ENCODE measurements at regions not wholly inside any gene's neighbourhood (a gene's known extent, or its start where the extent isn't known, plus 50 kb on each side); places are given as distances from the start of the nearest gene placed in this dataset.
A peak's percentile ranks its signal among the peaks of the same experiment; 100 is the strongest.
"Not testable (repeated sequence)": the region's sequence is repeated elsewhere in the genome, so short reads cannot be mapped to it uniquely, and the experiment has no call there.

- no peak for DNase-seq (ENCODE audit: low spot score in 2 of 2)
- H3K27me3 ChIP-seq, result peaks cover 5% of the 10 kb centered on the region
- 79% methylated on average over 4 of the region's 4 CpGs for WGBS
These were observed 67.2 kb upstream of the LRPPRC start for GRCh38 chr2:44063033-44063432.

GRCh38 chr2:44064281-44064680 lies 68.5 kb upstream of the LRPPRC start:
- not testable (repeated sequence) for DNase-seq (ENCODE audit: low spot score in 2 of 2); H3K27ac ChIP-seq; H3K27me3 ChIP-seq; H3K4me1 ChIP-seq; H3K36me3 ChIP-seq; H3K9me3 ChIP-seq; H3K4me3 ChIP-seq
- WGBS, result 95% methylated on average over 6 of the region's 6 CpGs

More at GRCh38 chr2:44063033-44063432, 67.2 kb upstream of the LRPPRC start:
- Histone ChIP-seq H3K4me3 (no peak overlapping the region), H3K9me3 (no peaks in the 10 kb centered on the region), H3K36me3 (no peaks in the 10 kb centered on the region), H3K27ac (no peak overlapping the region), H3K4me1 (no peaks in the 10 kb centered on the region)
- no peak for TF ChIP-seq CTCF (IDR thresholded peaks at IDR 0.05)
- no peak for TF ChIP-seq EP300 (IDR thresholded peaks at IDR 0.05)
- no peak for TF ChIP-seq POLR2AphosphoS5 (IDR thresholded peaks at IDR 0.05)

- 97% methylated on average over 18 of the region's 57 CpGs for WGBS
- not testable (repeated sequence) for H3K9me3 ChIP-seq; H3K4me1 ChIP-seq; H3K4me3 ChIP-seq; H3K27ac ChIP-seq; H3K36me3 ChIP-seq; H3K27me3 ChIP-seq; DNase-seq (ENCODE audit: low spot score in 2 of 2)
These were observed 71.4 kb upstream of the LRPPRC start for GRCh38 chr2:44067012-44067790.

GRCh38 chr2:44067791-44068181 lies 72.0 kb upstream of the LRPPRC start:
- H3K27me3 ChIP-seq; H3K9me3 ChIP-seq; H3K27ac ChIP-seq; H3K36me3 ChIP-seq; DNase-seq (ENCODE audit: low spot score in 2 of 2); H3K4me3 ChIP-seq; H3K4me1 ChIP-seq: not testable (repeated sequence)
- WGBS, result 96% methylated on average over 10 of the region's 22 CpGs

GRCh38 chr2:44071454-44072046 lies 75.8 kb upstream of the LRPPRC start:
- no peaks in the 10 kb centered on the region for H3K27me3 ChIP-seq
- no peaks in the 10 kb centered on the region for H3K36me3 ChIP-seq
- H3K4me1 ChIP-seq, result peaks cover 3% of the 10 kb centered on the region
- no peak overlapping the region for H3K27ac ChIP-seq
- H3K4me3 ChIP-seq, result no peak overlapping the region
- H3K9me3 ChIP-seq, result no peaks in the 10 kb centered on the region
- DNase-seq (ENCODE audit: low spot score in 2 of 2), result no peak
- WGBS, result 90% methylated on average over 2 of the region's 2 CpGs
- TF ChIP-seq POLR2A (IDR thresholded peaks at IDR 0.05), result no peak
- no peak for TF ChIP-seq EP300 (IDR thresholded peaks at IDR 0.05)
- TF ChIP-seq POLR2AphosphoS5 (IDR thresholded peaks at IDR 0.05), result no peak
- TF ChIP-seq CTCF (IDR thresholded peaks at IDR 0.05), result no peak

- not testable (repeated sequence) for DNase-seq (ENCODE audit: low spot score in 2 of 2); H3K27ac ChIP-seq; H3K4me1 ChIP-seq; H3K4me3 ChIP-seq; H3K9me3 ChIP-seq; H3K27me3 ChIP-seq; H3K36me3 ChIP-seq
- WGBS, result 93% methylated on average over 3 of the region's 3 CpGs
These were observed 77.9 kb upstream of the LRPPRC start for GRCh38 chr2:44073667-44074066.

- not testable (repeated sequence) for H3K9me3 ChIP-seq; H3K4me3 ChIP-seq; DNase-seq (ENCODE audit: low spot score in 2 of 2); H3K27ac ChIP-seq; H3K27me3 ChIP-seq; H3K36me3 ChIP-seq; H3K4me1 ChIP-seq
- WGBS, result 91% methylated on average over 10 of the region's 10 CpGs
These were observed 79.0 kb upstream of the LRPPRC start for GRCh38 chr2:44074795-44075194.

- DNase-seq (ENCODE audit: low spot score in 2 of 2), result peak in 1 of 2 donors; percentile 82
- 80% methylated on average over 6 of the region's 6 CpGs for WGBS
- Histone ChIP-seq H3K27ac (no peak overlapping the region), H3K36me3 (no peaks in the 10 kb centered on the region), H3K4me3 (no peak overlapping the region), H3K4me1 (peaks cover 3% of the 10 kb centered on the region), H3K9me3 (no peaks in the 10 kb centered on the region), H3K27me3 (no peaks in the 10 kb centered on the region)
- peak in 2 of 3 donors; percentile 40 to 55 for TF ChIP-seq POLR2AphosphoS5 (IDR thresholded peaks at IDR 0.05)
- TF ChIP-seq POLR2A (IDR thresholded peaks at IDR 0.05), result no peak
These were observed 79.8 kb upstream of the LRPPRC start for GRCh38 chr2:44075541-44075940.

Data from suprapubic skin (tissue), 4 donors.